PFSK-1 (cell line): ENCODE measurements at regions not wholly inside any gene's neighbourhood (a gene's known extent, or its start where the extent isn't known, plus 50 kb on each side); places are given as distances from the start of the nearest gene placed in this dataset.

Experiments used
- FOXP2 ChIP-seq: optimal IDR thresholded peaks from 2 replicates; pipeline ENCODE3; 2011; ENCODE audit warnings: borderline replicate concordance, control low read depth, inconsistent platforms; ENCODE audit not compliant: insufficient read depth; ENCODE audit errors: extremely low read length, extremely low read depth
- POLR2AphosphoS5 ChIP-seq: IDR thresholded peaks from 2 replicates; pipeline ENCODE4 v1.6.1; 2012; ENCODE audit warnings: low read depth, mild to moderate bottlenecking, control low read depth, low read length, moderate library complexity
- REST ChIP-seq, 2 experiments: IDR thresholded peaks; 2 replicates each; pipeline versions ENCODE4 v1.6.1 to v1.8.0; 2011 to 2012; ENCODE audit warnings: low read depth in 2 of 2, low read length in 2 of 2, control low read depth in 1 of 2, inconsistent platforms in 1 of 2, mild to moderate bottlenecking in 1 of 2, moderate library complexity in 1 of 2; ENCODE audit not compliant: insufficient read depth in 1 of 2
- SIN3A ChIP-seq: IDR thresholded peaks from 2 replicates; pipeline ENCODE4 v1.6.1; 2012; ENCODE audit warnings: mild to moderate bottlenecking, low read length, moderate library complexity, borderline replicate concordance; ENCODE audit not compliant: insufficient read depth
- TAF1 ChIP-seq: IDR thresholded peaks from 2 replicates; pipeline ENCODE4 v1.6.1; 2012; ENCODE audit warnings: low read length, control low read depth, borderline replicate concordance; ENCODE audit not compliant: insufficient read depth

- TF ChIP-seq POLR2AphosphoS5 (no peak), FOXP2 (no peak), TAF1 (no peak), SIN3A (no peak), REST (IDR thresholded peaks at IDR 0.05; ENCODE audit: insufficient read depth in 1 of 2, low read depth in 2 of 2, low read length in 2 of 2) (no peak)
Measured at GRCh38 chr9:78918976-78919375, 622.1 kb downstream of the PSAT1 start.

- TF ChIP-seq TAF1 (no peak), FOXP2 (no peak), SIN3A (no peak), POLR2AphosphoS5 (no peak), REST (IDR thresholded peaks at IDR 0.05; ENCODE audit: insufficient read depth in 1 of 2, low read depth in 2 of 2, low read length in 2 of 2) (no peak)
Measured at GRCh38 chr9:78919701-78920100, 622.8 kb downstream of the PSAT1 start.

GRCh38 chr9:78921341-78921740 is 624.4 kb downstream of the PSAT1 start:
- no peak for TF ChIP-seq TAF1
- TF ChIP-seq SIN3A = no peak
- no peak for TF ChIP-seq FOXP2
- TF ChIP-seq POLR2AphosphoS5 = no peak
- TF ChIP-seq REST (IDR thresholded peaks at IDR 0.05; ENCODE audit: insufficient read depth in 1 of 2, low read depth in 2 of 2, low read length in 2 of 2) = no peak

- TF ChIP-seq FOXP2 (no peak), POLR2AphosphoS5 (no peak), REST (IDR thresholded peaks at IDR 0.05; ENCODE audit: insufficient read depth in 1 of 2, low read depth in 2 of 2, low read length in 2 of 2) (no peak), SIN3A (no peak), TAF1 (no peak)
Measured at GRCh38 chr9:78923966-78924659, 627.2 kb downstream of the PSAT1 start.
